HFFc6 (cell line): ENCODE measurements at regions not wholly inside any gene's neighbourhood (a gene's known extent, or its start where the extent isn't known, plus 50 kb on each side); places are given as distances from the start of the nearest gene placed in this dataset.

ENCODE experiments used
- DNase-seq: peaks from one replicate; pipeline ENCODE4 v3.0.0-alpha.2; 2018
- H3K27ac Mint-ChIP-seq: 2 replicates; pipeline ENCODE4 v1.8.0; 2020; ENCODE audit warnings: mild to moderate bottlenecking, mixed read lengths
- H3K27me3 Mint-ChIP-seq: 2 replicates; pipeline ENCODE4 v1.8.0; 2021; ENCODE audit warnings: mild to moderate bottlenecking, moderate library complexity, mixed read lengths; ENCODE audit not compliant: insufficient read depth
- H3K36me3 Mint-ChIP-seq: 2 replicates; pipeline ENCODE4 v1.8.0; 2021; ENCODE audit warnings: low read depth, mixed read lengths
- H3K4me1 Mint-ChIP-seq: 2 replicates; pipeline ENCODE4 v1.8.0; 2020; ENCODE audit warnings: low read depth, mixed read lengths
- H3K4me3 Mint-ChIP-seq: 2 replicates; pipeline ENCODE4 v1.8.0; 2020; ENCODE audit warnings: mild to moderate bottlenecking, moderate library complexity, mixed read lengths
- H3K9me3 Mint-ChIP-seq: 2 replicates; pipeline ENCODE4 v1.8.0; 2020; ENCODE audit warnings: mild to moderate bottlenecking, mixed read lengths
- TF ChIP-seq, protein P1 (sequence below): fragments of 200-600 bp; sonication (generic); IDR thresholded peaks from 2 replicates; pipeline ENCODE4 v1.5.0; 2021; ENCODE audit warnings: antibody characterized with exemption, mild to moderate bottlenecking

- no peak overlapping the region for H3K4me3 Mint-ChIP-seq
- TF ChIP-seq, protein P1, sequence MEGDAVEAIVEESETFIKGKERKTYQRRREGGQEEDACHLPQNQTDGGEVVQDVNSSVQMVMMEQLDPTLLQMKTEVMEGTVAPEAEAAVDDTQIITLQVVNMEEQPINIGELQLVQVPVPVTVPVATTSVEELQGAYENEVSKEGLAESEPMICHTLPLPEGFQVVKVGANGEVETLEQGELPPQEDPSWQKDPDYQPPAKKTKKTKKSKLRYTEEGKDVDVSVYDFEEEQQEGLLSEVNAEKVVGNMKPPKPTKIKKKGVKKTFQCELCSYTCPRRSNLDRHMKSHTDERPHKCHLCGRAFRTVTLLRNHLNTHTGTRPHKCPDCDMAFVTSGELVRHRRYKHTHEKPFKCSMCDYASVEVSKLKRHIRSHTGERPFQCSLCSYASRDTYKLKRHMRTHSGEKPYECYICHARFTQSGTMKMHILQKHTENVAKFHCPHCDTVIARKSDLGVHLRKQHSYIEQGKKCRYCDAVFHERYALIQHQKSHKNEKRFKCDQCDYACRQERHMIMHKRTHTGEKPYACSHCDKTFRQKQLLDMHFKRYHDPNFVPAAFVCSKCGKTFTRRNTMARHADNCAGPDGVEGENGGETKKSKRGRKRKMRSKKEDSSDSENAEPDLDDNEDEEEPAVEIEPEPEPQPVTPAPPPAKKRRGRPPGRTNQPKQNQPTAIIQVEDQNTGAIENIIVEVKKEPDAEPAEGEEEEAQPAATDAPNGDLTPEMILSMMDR, result no peak
- H3K36me3 Mint-ChIP-seq, result no peaks in the 10 kb centered on the region
- no peak for DNase-seq
- H3K9me3 Mint-ChIP-seq, result no peaks in the 10 kb centered on the region
- peaks cover 4% of the 10 kb centered on the region; the same call in 1 of the 2 replicates for H3K27me3 Mint-ChIP-seq
- H3K4me1 Mint-ChIP-seq, result peaks cover 5% of the 10 kb centered on the region; the same call in 1 of the 2 replicates
- H3K27ac Mint-ChIP-seq, result no peak overlapping the region
Observed at GRCh38 chr12:59182191-59182590, 261.9 kb upstream of the LRIG3 start.

- H3K27ac Mint-ChIP-seq, result no peak overlapping the region
- H3K4me3 Mint-ChIP-seq, result no peak overlapping the region
- peaks cover 5% of the 10 kb centered on the region; the same call in 1 of the 2 replicates for H3K4me1 Mint-ChIP-seq
- TF ChIP-seq, protein P1, result no peak
- H3K9me3 Mint-ChIP-seq, result no peaks in the 10 kb centered on the region
- no peaks in the 10 kb centered on the region for H3K36me3 Mint-ChIP-seq
- DNase-seq, result no peak
- peaks cover 4% of the 10 kb centered on the region; the same call in 1 of the 2 replicates for H3K27me3 Mint-ChIP-seq
Observed at GRCh38 chr12:59181196-59181777, 261.0 kb upstream of the LRIG3 start.

DNA sequence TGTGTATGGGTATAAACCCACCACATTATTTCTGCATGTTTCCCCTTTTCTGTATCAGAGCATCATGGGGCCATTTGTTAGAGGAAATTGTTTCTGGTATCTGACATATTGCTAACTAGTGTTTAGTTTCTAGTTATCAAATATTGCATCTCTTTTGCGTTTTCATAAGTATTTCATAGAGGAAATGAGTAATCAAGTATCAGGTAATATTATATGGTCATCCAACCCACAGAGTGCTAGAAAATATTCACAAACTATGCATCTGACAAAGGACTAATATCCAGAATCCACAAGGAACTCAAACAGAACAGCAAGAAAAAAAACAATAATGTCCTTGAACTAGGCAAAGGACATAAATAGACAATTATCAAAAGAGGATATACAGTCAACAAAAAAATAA lies 258.9 kb upstream of the LRIG3 start:
- no peak overlapping the region for H3K4me3 Mint-ChIP-seq
- no peak for DNase-seq
- no peak overlapping the region for H3K27ac Mint-ChIP-seq
- H3K9me3 Mint-ChIP-seq, result no peaks in the 10 kb centered on the region
- TF ChIP-seq, protein P1, result no peak
- no peaks in the 10 kb centered on the region for H3K36me3 Mint-ChIP-seq
- H3K4me1 Mint-ChIP-seq, result peaks cover 5% of the 10 kb centered on the region; the same call in 1 of the 2 replicates
- H3K27me3 Mint-ChIP-seq, result no peaks in the 10 kb centered on the region

DNA sequence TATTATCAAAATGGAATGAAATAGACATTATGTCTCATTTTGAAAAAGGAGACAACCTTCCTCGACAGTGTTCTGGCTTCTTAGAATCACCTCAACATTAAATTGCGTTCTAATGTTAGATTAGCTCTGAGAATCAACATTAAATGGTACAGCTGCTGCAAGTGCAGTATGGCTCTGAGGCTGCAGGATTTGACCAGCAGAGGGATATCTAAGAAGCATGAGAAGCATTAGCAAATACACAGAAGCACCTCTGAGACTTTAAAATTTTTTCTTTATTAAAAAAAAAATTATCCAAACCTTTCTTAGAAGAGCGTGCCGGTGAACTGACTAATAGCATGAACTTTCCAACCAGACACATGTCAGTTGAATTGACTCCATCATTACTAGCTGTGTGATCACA lies 253.4 kb upstream of the LRIG3 start:
- Mint-ChIP-seq H3K4me1 (no peaks in the 10 kb centered on the region), H3K9me3 (no peaks in the 10 kb centered on the region), H3K4me3 (no peak overlapping the region), H3K27ac (no peak overlapping the region), H3K36me3 (no peaks in the 10 kb centered on the region), H3K27me3 (no peaks in the 10 kb centered on the region)
- DNase-seq, result no peak
- TF ChIP-seq, protein P1, result peak; percentile 52

- H3K27me3 Mint-ChIP-seq, result no peaks in the 10 kb centered on the region
- H3K27ac Mint-ChIP-seq, result no peak overlapping the region
- H3K36me3 Mint-ChIP-seq, result no peaks in the 10 kb centered on the region
- H3K9me3 Mint-ChIP-seq, result no peaks in the 10 kb centered on the region
- H3K4me3 Mint-ChIP-seq, result no peak overlapping the region
- peaks cover 24% of the 10 kb centered on the region for H3K4me1 Mint-ChIP-seq
- TF ChIP-seq, protein P1, result no peak
- no peak for DNase-seq
Observed at GRCh38 chr12:59168647-59169046, 248.3 kb upstream of the LRIG3 start.
